ENCODE measurements at regions not wholly inside any gene's neighbourhood (a gene's known extent, or its start where the extent isn't known, plus 50 kb on each side); places are given as distances from the start of the nearest gene placed in this dataset.

DNA sequence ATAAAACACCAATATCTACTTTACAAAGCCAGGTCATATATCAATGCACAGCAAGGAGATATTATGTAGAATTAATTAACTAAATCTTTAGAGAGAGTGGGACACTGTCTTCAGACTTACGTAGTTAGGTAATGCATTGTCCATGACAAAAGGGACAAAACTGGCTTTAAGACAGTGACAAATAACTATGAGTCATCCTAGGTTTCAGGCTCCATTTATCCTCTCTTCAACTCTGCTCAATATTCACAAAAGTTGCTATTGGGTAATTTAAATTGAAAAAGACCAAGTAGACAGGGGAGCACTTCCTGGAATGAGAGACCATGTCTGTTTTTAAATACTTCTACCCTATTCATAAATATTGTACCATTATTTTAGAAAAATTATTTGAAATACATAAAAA, 464.5 kb downstream of the ARL4A start:
- TF ChIP-seq CTCF (IDR thresholded peaks at IDR 0.05) (no peak), EZH2 (IDR thresholded peaks at IDR 0.05; ENCODE audit: borderline replicate concordance, insufficient read depth, low read depth, low read length, poor library complexity, severe bottlenecking) (no peak)
